ENCODE measurements at regions not wholly inside any gene's neighbourhood (a gene's known extent, or its start where the extent isn't known, plus 50 kb on each side); places are given as distances from the start of the nearest gene placed in this dataset.

DNA sequence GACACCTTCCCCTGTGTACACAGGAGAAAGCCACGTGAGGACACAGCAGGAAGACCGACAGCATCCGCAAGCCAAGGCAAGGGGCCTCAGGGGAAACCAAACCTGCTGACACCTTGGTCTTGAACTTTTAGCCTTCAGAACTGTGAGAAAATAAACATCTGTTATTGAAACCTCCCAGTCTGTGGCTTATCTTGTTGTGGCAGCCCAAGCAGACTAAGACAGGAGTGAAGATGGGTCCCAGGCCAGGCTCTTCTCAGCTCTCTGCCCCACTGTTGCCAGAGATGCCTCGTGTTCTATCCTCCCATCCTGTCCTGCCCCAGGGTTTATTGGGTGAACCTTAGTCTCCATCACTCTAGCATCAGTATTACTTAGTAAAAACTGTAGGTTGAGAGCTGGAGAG lies 236.3 kb downstream of the MATN1 start:
- no peak for DNase-seq (ENCODE audit: low spot score)

DNA sequence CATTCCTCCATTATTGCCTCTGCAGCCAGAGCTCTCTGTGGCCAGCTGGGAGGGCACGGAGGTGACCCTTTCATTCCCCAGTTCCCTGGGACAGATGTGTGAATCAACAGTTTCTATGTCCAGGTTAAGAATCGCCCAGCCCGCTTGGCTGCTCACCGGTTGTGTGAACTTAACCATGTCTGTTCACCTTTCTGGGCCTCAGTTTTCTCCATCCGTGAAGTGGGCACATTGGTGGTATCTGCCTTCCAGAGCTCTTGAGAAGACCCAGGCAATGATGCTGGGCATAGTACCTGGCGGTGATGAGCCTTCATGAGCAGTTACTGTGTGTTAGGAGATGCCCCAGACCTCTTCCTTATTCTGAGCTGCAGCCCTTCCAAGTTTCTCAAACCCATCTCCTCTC lies 238.3 kb downstream of the MATN1 start:
- no peak for DNase-seq (ENCODE audit: low spot score)

DNA sequence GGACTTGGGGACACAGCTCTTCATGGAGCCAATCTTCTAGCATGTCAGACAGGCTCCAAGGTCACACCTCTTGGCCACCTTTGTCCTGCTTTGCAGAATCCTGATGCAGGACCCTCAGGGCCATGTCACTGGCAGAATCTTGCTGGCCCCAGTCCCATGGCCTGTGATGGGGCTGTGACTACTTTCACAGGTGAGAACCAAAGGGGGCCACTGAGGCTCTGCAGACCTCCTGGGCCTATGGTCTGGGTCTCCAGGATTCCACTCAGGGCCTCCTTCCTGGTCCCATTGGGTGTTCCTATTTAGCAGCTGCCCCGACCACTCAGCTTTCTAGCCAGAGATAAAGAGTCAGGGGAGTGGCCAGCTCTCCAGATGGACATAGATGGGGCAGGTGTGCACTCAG lies 238.7 kb downstream of the MATN1 start:
- DNase-seq (ENCODE audit: low spot score), result no peak

DNA sequence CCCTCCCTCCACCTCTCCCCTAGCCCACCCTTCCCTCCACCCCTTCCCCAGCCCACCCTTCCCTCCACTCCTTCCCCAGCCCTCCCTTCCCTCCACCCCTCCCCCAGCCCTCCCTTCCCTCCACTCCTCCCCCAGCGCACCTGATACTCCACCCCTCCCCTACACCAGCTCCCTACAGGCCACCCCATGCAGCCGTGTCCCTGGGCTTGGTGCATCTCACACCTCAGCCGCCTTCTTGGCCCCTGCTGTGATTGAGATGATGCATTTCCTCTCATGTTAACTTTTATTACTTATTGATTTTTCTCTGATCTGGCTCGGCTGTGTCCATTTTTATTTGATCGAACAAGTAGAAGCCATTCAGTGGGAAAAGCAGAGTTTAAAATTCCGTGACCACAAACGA lies 243.8 kb downstream of the MATN1 start:
- DNase-seq (ENCODE audit: low spot score), result no peak

DNA sequence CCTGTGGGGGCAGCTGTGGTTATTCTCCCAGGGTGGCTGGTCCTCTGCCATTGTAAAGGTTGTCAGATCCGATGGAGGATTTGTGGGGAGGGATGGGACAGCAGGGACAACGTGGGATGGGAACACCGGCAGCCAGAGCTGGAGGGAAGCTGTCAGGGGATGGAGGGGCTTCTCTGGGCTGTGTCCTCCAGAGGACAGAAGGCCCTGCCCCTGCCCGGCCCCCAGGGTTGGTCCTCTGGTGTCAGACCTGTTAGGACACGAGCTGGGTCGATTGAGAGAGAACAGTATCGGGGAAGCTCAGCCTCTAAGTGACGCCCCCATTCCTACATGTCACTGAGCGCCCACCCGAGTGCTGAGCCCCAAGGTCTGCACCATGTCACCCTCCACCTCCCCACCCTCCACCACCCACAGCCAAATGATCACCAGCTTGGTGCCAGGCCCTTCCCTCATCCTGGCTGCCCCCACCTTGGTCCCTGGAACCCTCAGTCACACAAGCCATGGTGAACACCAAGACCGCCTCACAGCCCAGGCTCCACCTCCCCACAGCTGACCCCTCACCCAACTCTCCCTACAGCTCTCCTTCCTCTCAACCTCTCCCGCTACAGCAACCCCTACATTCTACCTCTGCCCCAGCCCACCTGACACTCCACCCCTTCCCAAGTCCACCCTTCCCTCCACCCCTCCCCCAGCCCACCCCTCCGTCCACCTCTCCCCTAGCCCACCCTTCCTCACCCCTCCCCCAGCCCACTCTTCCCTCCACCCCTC lies 244.4 kb downstream of the MATN1 start:
- no peak for DNase-seq (ENCODE audit: low spot score)

DNA sequence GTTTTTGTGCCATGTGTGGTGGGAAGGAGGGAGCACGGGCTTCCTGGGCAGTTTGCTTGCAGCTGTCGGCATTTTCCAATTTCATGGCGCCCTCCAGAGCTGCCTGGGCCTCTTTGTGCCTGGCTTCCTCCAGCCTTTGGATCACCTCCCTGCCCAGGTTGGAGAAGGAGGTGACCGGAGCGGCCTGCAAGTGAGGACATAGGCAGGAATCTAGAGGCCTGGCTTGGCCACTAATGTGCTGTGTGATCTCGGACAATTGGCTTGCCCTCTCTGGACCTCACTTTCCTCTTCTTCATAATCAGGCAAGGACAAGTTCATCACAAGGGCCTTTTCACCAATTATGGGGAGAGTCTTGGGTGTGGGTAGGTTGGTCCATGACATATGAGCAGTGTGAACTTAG lies 245.1 kb downstream of the MATN1 start:
- no peak for DNase-seq (ENCODE audit: low spot score)

DNA sequence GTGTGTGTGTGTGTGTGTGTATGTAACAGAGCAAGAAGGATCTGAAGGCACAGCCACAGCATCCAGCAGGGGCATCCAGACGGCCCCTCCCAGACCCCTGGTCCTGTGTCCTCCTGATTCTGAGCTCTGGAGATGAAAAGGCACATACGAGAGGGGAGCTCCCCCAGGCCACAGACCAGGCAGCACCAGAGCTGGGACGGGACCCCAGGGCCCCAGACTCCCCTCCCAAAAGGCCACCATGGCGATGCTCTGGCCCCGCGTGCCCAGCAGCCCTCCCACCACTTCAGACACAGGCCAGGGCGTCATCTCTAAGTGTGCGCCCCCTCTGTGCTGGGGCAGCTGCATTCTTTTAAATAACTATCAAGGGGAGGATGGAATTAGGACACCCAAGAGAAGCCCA lies 245.8 kb downstream of the MATN1 start:
- no peak for DNase-seq (ENCODE audit: low spot score)

DNA sequence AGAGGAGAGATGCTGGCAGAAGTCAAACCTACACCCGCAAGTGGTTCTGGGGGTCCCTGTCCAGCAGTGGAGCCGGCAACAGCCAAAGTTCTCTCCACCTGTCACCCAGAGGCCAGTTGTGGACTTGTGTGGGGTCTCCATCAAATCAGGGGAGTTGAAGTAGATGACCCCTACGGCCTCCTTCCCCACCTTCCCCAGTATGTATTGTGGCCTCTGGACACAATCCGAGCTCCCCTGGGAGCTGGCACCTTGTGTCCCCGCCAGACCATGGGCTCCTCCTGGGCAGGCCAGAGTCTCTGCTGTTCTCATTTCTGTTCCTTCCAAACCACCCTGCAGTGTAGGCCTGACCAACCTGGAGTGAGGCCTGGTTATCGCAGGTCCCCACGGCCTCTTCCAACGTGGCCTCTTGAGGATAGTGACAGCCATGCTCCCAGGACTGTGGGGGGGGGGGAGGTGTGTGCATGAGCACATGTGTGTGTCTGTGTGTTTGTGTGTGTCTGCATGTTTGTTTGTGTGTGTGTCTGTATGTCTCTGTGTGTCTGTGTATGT lies 246.4 kb downstream of the MATN1 start:
- DNase-seq (ENCODE audit: low spot score), result no peak

DNA sequence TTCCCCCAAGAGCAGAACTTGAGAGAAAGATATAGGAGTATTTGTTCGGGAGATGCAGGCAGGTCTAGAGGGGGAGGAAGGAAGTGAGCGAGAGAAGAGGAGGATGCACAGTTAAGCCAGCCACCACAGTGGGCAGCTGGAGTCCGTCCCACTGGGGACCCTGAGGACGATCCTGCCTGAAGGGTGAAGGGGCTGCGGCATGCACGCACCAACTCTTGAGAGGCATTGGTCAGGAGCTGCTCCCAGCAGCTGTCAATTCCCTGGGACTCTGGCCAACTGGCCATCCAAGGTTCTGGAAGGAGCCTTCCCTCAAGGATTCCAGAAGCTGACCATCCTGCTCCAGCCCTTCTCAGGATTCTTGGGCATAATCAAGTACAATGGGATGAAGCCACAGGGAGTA lies 246.9 kb downstream of the MATN1 start:
- DNase-seq (ENCODE audit: low spot score), result no peak

DNA sequence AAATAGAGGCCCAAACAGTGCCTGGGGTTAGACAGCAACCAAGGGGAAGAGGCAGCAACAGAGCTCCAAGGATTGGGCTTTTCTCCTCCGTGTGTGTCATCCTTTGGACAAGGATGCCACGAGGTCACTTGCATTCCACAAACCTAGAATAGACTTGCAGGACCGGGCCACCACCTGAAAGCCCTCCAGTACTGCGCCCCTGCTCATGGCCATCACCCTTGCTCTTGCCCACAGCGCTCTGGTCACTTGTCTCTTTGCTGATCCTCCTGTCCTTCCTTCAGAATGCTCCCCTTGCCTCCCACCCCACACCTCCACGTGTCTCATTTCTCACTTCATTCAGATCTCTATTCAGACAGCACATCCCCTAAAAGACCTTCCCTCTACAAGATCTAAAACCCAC lies 247.4 kb downstream of the MATN1 start:
- no peak for DNase-seq (ENCODE audit: low spot score)

DNA sequence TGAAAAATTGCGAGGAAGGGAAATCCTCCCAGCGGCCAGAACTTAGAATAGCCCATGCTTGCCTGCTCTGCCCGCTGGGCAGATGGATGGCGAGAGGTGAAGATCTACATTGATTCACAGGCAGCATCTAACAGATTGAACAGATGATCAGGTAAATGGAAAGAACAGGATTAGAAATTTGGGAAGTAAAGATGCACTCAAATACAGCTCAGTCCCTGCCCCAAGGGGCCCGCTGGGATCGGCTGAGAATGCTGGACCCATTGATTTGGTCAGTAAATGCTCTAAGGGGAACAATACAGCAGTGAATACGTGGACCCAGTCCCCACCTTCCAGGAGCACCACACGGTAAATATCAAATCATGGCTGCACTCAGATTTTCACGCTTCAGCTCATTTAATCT lies 248.2 kb downstream of the MATN1 start:
- DNase-seq (ENCODE audit: low spot score), result no peak

DNA sequence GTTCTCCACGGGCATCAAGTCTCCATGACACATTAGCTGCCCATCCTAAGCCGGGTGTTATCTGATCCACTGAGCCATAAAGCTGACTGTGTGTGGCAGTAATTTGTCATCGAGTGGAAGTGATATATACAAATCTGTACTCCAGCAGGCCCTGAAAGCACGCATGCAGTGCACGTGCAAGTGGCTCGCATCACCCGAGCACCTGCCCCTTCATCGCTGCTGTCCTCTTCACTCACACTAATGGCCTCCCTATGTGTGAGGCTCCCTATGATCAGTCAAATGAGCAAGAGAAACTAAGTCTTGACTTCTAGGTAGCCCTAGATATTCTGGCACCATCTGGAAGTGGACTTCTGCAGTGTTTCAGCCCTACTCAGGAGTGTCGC lies 248.6 kb downstream of the MATN1 start:
- no peak for DNase-seq (ENCODE audit: low spot score)

DNA sequence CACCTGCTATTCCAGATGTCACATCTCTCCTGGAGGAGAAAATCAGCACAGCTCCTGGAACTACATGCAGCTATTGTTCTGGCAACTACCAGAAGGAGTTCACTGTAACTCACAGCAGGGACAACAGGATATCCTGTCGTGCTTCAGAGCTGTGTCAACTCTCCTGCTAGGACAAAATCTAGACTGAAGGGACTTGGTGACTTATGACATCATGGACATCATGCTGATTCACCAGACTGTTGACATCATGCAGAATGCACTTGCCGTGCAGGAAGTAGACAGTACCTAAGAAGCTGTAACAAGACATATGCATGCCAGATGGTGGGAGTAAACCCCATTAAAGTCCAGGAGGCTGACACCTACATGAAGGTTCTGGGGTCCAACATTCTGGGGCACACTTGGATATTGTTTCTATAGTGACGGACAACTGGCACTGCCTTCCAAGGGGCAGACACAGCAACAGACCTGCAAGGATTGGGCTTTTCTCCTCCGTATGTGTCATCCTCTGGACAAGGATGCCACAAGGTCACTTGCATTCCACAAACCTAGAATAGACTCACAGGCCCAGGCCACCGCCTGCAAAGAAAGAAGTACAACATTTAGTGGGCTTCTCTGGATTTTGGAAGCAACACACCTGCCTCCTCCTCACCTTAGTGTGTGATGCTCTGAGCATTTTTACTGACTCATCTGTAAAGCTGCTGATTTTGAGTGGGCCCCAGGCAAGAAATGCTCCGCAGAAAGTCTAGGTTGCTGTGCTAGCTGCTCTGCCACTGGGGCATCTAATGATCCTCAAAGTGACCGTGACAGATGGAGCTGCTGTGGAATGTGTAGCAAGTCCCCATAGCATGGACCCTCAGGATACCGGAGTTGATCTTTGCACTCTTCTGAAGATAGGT lies 249.2 kb downstream of the MATN1 start:
- DNase-seq (ENCODE audit: low spot score), result no peak

DNA sequence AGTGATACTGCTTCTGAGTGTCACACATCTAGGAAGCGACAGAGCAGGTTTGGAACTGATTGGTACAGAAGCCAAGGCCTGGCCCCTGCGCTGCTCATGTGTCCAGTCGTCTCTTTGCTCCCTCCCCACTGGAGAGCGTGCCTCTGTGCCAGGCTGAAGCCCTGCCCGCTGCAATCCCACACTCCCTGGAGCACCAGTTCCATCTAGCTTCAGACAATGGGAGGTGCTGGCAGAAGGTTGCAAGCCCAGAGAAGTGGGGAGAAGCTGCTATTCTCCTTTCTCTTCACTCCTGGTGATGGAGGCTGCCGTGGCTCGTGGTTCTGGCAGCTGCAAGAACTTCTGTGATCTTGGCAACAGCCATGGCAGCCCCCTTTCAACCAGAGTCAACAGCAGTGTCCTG lies 250.9 kb downstream of the MATN1 start:
- no peak for DNase-seq (ENCODE audit: low spot score)

DNA sequence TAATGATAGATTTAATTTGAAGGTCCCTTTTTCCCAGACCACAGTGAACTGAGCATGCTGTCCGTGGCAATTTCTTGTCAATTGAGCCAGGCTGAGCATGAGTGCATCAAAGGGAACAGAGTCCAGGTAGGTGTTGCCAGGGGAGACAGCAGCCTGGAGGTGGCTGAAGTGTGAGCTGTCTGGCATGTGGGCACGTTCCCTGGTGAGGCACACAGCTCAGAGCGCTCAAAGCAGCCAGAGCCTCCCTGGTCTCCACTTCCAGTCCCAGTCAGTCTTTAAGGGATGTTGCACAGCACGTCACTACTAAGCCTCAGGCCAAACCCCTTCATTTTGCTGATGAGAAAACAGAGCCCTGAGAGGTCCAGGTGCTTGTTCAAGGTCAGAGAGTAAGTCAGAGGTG lies 251.4 kb downstream of the MATN1 start:
- no peak for DNase-seq (ENCODE audit: low spot score)

DNA sequence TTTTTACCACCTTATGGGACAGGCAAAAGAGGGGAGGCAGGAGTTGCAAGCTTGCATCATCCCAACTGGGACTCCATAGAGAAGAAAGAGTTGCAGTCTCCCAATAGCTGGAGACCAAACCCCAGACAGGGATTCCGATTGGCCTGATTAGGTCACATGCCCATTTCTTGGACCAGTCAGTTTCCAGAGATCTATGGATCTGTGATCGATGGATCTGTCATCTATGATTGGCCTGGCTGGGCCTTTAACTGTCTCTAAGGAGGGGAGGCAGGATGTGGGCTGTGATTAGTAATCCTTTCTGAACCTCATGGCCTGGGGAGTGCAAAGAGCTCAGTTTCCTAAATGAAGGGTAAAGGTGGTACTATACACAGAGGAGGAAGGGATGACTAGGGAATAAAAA lies 252.1 kb downstream of the MATN1 start:
- no peak for DNase-seq (ENCODE audit: low spot score)

DNA sequence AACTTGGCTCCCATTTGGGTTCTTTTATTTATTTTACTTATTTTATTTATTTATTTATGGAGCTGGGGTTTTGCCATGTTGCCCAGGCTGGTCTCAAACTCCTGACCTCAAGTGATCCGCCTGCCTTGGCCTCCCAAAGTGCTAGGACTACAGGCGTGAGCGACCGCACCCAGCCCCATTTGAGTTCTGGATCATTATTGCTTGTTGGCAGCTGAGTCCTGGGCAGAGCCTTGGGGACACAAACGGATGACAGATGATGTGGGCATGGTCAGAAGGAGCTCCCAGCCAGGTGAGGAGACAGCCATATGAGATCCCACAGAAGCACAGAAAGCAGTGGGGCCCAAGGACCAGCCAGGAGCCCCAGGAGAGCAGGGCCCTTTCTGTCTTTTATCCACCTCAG lies 254.0 kb downstream of the MATN1 start:
- no peak for DNase-seq (ENCODE audit: low spot score)

DNA sequence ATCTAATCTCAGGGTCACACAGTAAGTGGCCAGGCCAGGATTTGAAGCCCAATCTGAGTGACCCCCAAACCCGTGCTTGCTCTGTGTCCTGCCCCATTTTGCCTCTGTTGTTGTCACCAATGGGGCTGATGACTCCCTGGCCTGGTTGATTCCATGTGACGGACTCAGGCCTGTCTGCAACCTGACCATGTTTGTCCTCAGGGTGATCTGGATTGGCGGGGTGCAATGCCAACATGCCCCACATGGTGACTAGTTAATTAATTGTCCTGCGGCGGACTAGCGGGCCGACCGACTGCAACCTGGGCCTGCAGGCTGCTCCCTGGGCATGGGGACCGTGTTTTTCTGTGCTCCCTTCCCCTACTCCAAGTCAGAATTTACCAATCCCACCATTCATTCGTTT lies 256.3 kb downstream of the MATN1 start:
- DNase-seq (ENCODE audit: low spot score), result no peak

DNA sequence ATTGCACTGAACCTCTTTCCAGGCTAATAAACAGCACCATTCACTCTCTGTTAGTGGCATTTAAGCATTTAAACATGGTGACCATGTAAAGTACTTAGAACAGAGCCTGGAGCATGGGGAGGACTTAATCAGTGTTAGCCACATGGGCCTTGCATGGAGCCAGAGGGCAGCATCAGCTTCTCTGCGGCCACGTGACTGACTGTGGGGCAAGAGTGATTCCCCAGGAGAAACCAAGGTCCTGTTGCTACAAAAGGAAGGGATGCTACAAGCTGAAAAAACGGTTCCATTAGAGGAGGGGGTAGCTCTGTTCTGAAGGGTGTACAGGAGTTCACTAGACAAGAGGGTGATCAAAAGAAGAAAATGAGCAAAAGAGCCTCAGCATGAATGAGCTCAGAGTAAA lies 256.8 kb downstream of the MATN1 start:
- no peak for DNase-seq (ENCODE audit: low spot score)

DNA sequence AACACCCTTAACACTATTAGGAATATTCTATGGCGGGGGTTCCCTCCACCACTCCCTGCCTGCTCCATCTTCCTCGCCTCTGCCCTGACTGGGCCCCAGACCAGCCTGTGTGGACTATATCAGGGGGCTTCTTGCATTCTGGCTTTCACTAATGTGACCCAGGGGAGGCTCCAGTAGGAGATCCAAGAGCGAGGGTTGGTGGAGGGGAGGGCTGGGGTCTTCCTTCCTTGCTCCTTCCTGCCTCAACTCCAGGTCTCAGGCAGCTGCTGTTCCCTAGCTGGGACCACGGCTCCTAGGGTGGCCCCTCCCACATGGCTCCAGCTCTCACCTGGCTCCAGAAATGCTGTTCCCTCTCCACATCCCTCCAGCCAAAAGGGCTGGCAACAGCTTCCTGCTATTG lies 257.4 kb downstream of the MATN1 start:
- no peak for DNase-seq (ENCODE audit: low spot score)

DNA sequence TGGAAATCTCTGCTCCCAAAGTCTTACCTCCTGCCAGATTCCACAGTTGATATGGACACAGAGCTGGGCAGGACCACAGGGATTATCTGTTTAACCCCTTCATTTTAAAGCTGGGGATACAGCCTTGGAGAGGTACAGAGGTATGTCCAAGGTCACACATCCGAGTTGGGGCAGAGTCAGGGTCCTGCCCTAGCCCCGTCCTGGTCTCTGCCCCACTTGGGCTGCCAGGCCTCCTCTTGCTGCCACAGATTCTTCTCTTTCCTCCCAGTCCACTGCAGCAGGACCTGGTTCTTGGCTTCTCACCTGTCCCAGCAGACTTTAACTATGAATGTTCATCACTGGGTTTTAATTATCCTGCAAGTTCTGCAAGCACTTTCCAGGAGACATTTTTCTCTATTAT lies 258.3 kb downstream of the MATN1 start:
- DNase-seq (ENCODE audit: low spot score), result no peak

DNA sequence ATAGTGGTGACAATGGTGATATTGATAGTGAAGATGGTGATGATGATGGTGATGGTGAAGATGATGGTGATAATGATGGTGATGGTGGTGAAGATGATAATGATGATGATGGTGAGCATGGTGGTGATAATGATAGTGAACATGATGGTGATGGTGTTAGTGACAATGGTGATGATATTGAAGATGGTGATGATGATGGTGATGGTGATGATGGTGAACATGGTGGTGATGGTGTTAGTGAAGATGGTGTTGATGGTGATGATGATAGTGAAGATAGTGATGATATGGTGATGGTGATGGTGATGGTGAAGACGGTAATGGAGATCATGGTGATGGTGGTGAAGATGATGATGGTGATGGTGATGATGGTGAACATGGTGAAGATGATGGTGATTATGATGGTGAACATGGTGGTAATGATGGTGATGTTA lies 259.2 kb downstream of the MATN1 start:
- no peak for DNase-seq (ENCODE audit: low spot score)

Measured in SK-N-DZ (cell line).